NOMO-1 treated with DMSO at 0.1 percent for 48 hours (cell line): ENCODE measurements at regions not wholly inside any gene's neighbourhood (a gene's known extent, or its start where the extent isn't known, plus 50 kb on each side); places are given as distances from the start of the nearest gene placed in this dataset.
"Not testable (repeated sequence)": the region's sequence is repeated elsewhere in the genome, so short reads cannot be mapped to it uniquely, and the experiment has no call there.

Source experiments
- DNase-seq: peaks from one replicate; lab custom pipeline; 2025; ENCODE audit not compliant: unreplicated experiment; lab: John Stamatoyannopoulos, UW

DNA sequence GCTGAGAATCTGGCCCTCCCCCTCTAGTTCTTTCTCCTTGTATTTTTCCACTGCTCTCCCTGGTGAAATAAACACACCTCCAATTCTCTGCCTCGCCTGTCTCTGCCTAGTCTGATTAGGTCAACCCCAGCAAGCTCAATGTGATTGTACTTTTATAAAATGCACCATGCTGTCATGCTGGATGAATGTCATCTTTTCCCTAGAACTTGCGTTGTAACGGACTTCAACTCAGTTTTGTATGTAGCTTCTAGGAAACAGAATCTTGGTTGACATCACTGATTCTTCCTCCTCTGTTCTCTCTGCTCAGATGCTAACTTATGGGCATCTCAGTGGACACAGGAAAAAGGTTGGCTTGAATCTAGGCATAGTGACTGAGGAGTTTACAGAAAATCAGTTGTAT, 261.9 kb upstream of the ISX start:
- DNase-seq = no peak

DNA sequence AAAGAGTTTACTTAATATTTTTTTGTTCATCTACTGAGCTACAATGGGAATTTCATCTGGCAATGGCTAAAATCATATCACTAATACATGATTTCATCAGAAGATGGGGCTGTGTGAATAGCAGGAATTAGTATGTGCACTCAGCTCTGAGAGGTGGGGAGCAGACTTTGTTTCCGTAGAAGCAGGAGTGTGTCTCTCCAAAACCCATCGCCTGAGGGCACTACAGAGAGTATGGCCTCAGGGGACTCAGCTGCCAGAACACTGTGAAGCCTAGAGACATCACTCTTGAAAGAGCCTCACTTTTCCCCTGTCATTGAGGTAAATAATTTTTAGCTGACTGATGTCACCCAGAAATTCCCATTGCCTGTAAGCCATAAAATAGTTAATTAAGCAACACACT, 261.4 kb upstream of the ISX start:
- DNase-seq = no peak

DNA sequence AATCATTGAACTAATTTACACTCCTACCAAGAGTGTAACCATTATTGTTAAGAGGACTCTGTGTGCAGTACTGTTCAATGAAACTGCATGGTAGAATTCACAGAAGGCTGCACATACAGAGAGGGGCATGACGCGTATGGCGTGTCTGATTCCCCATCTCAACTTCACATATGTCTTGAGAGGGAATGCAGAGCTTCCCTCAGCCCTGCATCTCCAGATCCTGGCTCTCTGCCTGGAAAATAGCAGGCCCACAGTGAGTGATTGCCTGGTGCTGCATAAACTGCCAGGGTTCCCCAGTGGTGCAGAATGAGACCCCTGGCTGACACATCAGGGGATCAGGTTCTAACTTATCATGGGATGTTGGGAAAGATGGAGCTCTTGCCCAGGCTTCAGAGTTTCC, 260.2 kb upstream of the ISX start:
- no peak for DNase-seq

DNA sequence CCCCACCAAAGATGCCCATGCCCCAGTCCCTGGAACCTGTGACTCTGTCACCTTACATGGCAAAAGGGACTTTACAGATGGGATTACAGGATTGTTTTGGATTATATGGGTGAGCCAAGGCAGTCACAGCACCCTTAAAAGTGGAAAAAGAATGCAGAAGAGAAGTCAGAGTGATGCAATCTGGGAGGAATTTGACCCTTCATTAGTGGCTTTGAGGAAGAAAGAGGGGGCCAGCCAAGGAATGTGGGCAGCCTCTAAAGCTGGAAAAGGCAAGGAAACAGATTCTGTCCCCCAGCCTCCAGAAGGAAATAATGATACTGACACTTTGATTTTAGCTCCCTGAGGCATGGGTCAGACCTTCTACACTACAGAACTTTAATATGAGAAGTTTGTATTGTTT, 257.3 kb upstream of the ISX start:
- no peak for DNase-seq

DNA sequence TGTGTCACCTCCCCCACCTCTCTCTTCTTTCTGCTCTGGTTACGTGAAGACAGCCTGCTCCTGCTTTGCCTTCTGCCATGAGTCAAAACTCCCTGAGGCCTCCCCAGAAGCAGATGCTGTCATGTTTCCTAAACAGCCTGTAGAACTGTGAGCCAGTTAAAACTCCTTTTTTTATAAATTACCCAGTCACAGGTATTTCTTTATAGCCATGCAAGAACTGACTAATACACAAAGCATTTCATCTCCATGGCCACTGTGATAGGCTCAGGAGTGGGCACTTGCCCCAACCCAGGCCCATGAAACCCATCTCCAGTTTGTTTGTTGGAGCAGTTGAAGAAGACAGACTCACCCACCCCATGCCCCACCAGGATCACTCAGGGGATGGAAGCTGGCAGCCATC, 253.3 kb upstream of the ISX start:
- no peak for DNase-seq

DNA sequence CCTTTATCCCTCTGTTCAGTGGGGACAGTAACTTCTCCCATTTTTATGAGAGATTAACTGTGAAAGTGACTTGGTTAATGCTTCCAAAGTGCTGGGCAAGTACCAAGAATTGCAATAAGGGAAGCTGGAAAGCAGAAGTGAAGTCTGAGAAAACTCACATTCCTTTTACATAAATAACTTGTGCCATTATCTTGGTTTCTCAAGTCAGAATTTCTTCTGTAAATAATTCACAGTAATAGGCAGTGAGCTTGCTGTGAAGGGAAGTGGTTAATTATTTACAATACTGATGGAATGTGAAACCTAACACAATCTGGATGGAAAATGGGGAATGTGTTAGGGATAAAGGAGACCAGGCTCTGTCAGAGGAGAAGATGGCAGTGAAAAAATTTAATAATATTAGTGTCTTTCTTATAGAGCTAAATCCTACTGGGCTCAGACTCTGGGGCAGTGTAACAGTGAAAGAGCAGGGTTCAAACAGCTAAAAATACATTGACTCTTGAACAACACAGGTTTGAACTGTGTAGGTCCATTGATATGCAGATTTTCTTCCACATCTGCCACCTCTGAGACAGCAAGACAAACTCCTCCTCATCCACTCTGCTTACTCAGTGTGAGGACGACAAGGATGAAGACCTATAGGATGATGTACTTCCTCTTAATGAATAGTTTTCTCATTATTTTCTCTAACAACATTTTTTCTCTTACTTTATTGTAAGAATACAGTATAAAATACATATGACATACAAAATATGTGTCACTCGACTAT, 251.5 kb upstream of the ISX start:
- DNase-seq = peak; percentile 16

DNA sequence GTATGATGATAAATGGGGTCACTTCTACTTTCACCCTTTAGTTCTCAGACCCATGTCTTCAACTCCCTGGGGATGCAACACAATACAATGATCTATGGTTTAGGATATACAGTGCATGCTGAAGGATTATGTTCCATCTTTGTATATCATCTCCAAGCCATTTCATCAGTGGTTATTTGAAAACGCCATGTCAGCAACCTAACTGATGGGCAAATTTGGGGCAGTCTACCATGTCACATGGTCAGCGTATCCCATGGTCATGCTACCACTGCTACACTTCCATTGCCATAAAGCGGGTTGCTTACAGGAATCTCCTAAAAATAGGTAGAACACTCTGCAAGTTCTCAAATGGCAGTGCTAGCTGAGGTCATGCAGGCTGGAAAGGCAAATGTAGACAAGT, 236.5 kb upstream of the ISX start:
- DNase-seq = no peak

DNA sequence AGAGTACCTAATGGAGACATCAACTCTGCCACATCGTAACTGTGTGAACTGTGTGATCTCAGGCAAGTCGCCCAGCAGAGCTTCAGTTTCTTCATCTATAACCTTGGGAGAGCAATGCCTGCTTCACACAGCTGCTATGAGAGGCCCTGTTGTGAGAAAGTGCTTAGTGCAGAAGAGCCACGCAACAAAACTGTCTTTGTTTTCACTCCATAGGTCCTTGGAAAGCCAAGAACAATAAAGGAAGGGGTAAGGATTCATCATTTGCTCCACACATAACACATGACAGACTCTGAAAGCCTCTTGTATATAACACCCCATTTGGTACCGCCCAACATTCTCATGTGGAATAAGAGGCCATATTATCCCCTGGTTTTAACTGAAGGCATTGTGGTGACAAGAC, 231.9 kb upstream of the ISX start:
- no peak for DNase-seq

DNA sequence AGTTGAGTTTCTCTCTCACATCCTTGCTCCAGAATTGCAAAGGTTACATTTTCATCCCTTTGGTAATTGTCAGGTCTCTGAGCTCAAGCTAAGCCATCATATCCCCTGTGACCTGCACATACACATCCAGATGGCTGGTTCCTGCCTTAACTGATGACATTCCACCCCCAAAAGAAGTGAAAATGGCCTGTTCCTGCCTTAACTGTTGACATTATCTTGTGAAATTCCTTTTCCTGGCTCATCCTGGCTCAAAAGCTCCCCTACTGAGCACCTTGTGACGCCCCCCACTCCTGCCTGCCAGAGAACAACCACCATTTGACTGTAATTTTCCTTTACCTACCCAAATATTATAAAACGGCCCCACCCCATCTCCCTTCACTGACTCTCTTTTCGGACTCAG, 231.4 kb upstream of the ISX start:
- not testable (repeated sequence) for DNase-seq

DNA sequence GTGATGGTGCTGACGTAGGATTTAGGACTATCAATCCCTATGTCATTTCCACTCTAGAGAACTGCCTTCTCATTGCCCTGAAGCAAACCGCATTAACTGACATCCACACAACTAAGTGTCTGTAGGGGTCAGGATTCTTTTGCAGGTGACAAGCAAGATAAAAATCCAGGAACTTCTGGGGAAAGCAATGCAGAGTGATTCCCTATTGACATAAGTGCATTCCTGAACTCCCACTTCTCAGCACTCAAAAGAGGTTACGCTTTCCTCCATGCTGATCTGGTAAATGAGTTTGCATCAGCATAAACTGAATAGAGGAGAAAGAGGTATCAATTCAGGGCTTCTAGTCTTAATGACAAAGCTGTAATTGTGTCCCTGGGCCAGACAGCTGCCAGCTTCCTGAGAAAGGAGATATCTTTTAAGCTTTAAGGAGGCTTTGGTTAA, 224.6 kb upstream of the ISX start:
- no peak for DNase-seq

DNA sequence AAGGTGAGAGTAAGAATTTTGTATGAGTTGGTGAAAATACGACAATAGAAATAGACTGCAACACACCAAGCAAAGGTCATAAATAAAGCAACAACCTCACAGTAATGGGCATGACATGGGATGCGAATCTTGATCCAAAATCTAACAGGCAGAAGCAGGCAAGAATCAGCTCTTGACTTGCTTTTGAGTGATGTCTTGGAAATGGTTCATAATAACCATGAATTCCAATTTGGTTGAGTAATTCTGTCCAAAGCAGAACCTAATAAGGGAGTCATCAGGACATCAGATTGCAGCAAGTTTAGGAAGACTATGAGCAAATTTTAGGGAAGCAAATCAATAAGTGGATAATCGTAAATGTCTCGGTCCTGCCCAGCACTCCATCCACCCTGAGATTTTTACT, 224.0 kb upstream of the ISX start:
- DNase-seq = no peak

DNA sequence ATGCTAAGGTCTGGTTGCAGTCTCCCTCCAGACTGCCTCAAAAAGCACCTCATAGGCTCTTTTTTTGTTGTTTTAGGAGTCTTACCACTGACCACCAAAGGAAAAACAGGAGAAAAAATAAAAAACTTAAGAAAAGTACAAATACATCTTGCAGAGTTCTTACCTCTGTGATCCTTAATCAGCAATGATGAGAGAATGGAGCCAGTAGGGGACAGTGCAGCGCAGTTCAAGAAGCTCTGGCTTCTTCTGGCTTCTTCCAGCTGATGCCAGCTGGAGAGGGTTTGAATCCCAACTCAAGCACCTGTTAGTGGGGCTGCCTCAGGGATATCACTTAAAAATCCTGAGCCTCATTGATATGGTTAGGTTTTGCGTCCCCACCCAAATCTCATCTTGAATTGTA, 223.3 kb upstream of the ISX start:
- DNase-seq = no peak

DNA sequence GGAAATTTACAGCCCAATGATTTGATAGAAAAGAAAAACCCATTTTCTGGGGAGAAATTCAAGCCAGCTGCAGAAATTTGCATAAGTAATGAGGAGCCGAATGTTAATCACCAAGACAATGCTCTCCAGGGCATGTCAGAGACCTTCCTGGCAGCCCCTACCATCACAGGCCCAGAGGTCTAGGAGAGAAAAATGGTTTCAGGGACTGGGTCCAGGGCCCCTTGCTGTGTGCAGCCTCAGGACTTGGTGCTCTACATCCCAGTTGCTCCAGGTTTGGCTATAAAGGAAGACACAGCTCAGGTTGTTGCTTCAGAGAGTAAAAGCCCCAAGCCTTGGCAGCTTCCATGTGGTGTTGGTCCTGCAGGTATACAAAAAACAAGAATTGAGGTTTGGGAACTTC, 222.2 kb upstream of the ISX start:
- DNase-seq = not testable (repeated sequence)

DNA sequence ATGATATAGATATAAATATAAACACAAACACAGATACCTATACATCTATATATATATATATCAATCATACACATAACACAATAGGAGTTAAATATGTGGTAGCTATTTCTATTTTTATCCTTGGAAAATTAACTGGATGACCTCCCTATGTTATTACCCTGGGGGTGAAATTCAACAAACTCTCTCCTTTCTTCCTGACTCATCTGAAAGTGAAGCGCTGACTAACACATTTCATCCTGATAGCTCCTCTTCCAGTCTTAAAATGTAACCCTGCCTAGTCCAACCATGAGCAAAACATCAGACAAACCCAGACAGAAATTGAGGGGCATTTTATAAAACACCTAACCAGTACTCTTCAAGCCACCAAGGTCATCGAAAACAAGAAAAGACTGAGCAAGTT, 220.6 kb upstream of the ISX start:
- no peak for DNase-seq

DNA sequence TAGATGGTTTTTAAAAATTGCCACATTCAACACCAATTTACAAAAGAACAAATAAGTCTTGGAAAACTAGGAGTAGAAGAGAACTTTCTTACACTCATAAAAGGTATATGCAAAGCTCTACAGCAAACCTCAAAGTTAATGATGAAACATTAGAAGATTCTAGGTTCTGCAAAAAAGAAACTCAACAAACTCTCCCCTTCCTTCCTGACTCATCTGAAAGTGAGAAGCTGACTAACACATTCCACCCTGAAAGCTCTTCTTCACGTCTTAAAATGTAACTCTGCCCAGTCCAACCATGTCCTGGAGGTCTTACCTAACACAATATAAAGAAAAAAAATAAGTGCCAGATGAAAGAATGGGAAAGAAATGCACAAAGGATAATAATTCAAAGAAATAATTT, 218.9 kb upstream of the ISX start:
- no peak for DNase-seq

DNA sequence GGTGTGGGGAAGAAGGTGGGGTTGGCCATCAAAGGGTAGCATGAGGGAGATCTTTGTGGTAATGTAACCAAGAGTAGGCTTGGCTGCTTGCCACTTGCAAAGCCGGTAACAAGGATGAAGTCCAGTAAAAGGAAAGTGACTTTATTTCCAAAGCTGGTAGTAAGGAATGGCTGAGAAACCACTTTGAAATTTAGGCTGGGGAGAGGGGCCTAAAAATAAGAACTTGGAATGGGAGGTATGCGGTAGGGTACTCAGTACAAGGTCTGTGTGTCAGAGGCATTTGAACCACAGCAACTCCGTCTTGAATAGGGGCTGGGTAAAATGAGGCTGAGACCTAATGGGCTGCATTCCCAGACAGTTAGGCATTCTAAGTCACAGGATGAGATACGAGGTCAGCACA, 216.0 kb upstream of the ISX start:
- no peak for DNase-seq

DNA sequence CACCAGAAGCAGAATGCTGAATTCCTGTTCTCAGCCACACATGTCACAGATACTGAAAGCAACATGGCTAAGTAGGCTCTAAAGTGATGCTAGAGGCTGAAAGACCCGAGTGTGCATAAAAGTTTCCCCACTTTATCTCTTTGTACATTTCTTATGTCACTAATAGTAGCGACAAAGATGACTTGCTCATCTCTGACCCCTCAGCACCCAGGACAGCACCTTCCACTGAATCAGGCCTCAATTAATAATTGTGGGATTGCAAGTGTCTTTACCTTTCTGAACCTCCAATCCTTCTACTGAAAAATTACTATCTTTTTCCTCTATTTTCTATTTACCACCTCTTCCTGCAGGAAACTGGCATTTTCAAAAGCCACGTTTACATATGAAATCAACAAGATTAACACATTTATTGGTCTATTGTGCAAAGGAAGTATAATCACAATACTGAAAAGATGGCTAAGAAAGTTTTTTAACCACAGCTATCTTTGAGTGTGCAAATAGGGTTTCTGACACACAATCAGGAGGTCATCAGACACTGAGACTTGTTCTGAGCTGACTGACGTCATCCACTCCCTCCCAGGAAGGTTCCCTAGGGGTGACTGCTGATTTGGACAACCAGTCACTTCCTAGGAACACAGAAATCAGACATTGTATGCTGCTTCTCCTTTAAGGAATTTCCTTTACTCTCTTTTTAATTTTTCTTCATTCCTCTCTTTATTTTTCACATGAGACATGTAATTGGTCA, 213.9 kb upstream of the ISX start:
- DNase-seq = no peak

DNA sequence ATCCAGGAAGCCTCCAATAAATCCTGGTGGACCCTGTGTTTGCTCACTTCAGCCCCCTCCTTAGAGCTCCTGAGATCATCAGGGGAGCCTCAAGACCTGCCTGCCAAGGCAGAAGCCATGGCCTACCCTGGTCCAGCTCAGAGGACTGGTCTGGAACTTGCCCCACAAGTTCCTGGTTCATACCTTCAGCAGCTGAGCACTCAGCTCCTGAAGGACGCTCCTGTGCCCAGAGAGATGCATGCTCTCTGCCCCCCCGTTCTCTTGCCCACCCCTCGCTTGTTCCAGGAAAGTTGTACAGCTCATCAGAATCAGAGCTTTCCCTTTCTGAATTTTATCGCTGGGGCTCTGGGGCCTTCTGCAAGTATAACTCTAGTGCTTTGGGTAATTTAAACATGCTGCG, 210.5 kb upstream of the ISX start:
- DNase-seq = no peak

DNA sequence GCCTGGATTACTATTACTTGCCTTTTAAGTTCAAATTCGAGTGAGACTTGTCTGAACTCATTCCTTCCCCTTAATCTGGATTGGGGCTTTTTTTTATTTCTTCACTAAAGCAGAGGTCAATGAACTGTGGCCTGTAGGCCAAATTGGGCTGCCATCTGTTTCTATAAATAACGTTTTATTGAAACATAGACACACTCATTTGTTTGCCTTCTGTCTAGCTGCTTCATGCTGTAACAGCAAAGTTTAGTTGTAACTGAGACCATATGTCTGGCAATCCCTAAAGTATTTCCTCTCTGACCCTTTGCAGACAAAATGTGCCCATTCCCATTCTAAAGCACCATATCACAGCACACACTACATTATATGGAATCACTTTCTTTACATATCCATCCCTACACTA, 207.9 kb upstream of the ISX start:
- no peak for DNase-seq

DNA sequence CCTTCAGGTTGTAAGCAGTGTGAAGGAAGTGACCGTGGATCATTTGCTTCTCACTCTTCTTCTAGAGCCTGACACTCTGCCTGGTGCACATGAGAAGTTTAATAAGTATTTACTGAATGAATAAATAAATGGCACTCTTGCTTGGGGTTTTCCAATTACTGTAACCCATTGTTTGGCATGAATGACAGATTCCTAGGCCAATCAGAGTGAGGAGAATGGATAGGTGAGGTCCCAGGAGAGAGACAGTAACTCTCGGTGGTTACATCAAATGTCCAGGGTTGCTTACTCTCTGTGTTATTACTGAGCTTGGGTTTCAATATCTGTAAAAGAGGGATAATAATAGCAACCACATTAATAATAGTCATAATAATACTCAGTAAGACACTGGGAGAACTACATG, 204.2 kb upstream of the ISX start:
- no peak for DNase-seq

DNA sequence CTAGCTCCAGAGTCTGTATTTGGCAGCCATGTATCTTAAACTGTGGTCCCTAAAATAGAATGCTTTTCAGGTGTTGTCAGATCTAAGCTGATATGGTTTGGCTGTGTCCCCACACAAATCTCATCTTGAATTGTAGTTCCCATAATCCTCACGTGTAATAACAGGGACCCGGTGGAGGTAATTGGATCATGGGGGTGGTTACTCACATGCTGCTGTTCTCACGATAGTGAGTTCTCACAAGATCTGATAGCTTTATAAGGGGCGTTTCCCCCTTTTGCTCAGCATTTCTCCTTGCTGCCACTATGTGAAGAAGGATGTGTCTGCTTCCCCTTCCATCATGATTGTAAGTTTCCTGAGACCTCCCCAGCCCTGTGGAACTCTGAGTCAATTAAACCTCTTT, 199.9 kb upstream of the ISX start:
- DNase-seq = no peak

DNA sequence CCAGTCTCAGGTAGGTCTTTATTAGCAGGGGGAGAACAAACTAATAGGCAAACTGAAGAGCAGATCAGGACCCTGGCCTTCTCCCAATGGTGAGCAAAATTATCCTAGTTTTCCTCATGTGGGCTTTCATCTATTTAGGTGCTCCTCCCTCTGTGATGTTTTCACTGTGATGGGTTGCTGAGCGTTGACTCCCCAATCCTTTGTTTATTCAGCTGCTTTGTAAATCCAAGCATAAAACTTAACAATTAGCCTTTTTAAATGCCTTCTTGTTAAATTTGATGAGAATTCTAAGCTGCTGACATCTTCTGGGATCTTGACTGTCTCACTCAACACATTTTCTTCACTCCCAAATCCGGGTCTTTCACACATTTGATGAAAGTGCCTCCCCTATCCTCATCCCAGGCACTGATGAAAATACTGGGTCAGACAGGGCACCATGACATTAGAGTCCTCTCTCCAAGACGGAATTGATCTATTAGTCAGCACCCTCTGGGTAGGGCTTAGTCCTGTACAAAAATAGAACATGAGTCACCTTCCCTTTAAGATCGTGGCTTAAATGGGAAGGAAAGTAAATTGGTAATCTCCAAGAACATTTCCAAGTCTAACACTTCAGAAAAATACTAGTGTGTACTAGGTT, 199.3 kb upstream of the ISX start:
- no peak for DNase-seq
